8988T (cell line): ENCODE measurements at regions not wholly inside any gene's neighbourhood (a gene's known extent, or its start where the extent isn't known, plus 50 kb on each side); places are given as distances from the start of the nearest gene placed in this dataset.

ENCODE experiments used
- DNase-seq: peaks from one replicate; pipeline ENCODE4 v3.0.0; 2011

DNA sequence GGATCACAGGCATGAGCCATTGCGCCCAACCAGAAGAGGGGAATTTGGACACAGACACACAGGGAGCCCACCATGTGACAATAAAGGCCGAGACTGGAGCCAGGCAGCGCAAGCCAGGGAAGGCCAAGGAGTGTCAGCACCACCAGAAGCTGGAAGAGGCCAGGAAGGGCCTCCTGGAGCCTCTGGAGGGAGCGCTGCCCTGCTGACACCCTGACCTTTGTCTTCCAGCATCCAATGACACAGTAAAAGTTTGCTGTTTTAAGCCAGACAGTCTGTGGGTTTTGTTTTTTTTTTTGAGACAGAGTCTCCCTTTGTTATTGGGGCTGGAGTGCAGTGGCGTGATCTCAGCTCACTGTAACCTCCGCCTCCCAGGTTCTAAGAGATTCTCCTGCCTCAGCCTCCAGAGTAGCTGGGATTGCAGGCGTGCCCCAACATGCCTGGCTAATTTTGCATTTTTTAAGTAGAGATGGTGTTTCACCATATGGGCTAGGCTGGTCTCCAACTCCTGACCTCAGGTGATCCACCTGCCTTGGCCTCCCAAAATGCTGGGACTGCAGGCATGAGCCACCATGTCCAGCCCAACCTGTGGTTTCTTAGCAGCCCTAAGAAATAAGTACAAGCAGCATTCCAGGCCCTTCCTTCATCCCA is 215.8 kb downstream of the CTTN start:
- DNase-seq, result no peak

- no peak for DNase-seq
Observed at GRCh38 chr11:70615036-70615875, 216.9 kb downstream of the CTTN start.

DNA sequence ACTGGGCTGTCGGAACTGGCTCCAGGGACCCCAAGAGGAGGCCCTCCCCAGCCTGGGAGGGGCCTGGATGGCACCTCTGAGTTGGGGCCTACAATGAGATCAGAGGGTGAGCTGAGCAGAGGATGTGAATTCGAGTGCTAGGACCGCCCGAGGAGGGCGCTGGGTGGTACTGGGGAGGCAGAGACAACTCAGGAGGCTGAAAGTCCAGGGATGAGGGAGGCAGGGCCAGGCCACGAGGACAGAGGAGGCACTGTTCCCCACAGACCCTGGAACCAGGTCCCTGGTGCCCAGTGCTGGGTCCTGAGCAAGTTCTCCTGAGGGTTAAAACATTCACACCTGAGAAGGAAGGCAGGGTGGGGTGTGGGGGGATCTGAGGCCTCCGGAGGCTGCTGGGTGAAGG is 218.0 kb downstream of the CTTN start:
- DNase-seq, result no peak

DNA sequence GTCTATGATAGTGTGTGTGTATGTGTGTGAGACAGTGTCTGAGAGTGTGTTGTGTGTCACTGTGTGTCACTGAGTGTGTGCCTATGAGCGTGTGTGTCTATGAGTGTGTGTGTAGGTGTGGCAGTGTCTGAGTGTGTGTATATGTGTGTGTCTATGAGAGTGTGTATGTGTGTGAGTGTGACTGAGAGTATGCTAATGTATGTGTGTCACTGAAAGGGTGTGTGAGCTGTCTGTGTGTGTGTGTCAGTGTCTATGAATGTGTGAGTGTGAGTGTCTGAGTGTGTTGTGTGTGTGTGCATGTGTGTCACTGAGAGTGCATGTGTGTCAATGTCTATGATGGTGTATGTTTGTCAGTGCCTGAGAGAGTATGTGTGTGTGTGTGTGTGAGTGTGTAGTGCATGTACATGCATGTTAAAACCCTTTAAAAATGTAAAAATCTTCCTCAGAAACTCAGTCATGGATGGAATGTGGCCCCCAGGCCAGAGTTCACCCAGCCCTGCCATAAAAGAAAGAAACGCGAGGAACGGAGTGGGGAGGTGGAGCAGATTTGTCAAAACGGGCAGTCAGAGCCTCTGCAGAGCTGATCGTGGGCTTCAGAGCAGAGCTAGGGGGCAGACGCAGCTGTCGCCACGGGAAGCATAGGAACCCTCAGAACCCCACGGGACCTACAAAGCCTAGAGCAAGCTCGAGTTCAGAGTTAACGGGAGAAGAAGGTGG is 218.8 kb downstream of the CTTN start:
- no peak for DNase-seq

GRCh38 chr11:70618431-70619101 is 220.2 kb downstream of the CTTN start:
- no peak for DNase-seq

GRCh38 chr11:70619591-70619990 is 221.3 kb downstream of the CTTN start:
- DNase-seq, result no peak

GRCh38 chr11:70620510-70621184 is 222.3 kb downstream of the CTTN start:
- DNase-seq, result no peak

DNA sequence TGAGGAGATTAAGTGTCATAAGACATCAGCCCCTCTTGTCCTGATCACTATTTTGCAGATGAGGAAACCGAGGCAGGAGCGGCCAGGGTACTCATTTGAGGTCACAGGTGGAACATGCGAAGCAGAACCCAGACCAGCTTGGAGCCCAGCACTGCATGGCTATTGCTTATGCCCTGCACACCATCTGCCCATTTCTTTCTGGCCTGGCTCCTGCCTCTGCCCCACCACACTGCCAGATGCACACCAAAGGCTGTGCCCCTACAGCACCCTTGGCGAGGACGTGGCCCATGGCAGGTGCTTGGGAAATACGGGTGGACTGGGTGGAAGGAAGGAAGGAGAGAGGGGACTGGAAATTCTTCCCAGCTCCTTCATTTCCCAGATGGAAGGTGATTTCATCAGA is 222.9 kb downstream of the CTTN start:
- no peak for DNase-seq

DNA sequence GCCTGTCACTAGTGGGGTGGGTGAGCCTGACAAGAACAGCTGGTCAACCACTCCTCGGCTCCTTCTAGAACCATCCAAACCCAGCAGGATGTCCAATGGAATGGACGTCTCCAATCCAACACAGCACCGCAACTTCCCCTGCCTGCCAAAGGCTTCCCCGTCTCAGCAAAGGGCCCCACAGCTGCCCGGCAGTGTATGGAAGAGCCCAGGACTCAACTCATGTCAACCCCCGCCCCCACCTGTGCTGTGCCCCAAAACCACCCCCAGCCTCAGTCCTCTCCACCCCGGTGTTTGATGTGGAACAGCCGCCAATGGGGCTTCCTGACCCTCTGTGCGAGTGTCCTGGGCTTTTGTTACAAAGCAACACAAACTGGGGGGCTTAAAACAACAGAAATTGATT is 223.8 kb downstream of the CTTN start:
- no peak for DNase-seq

- no peak for DNase-seq
Observed at GRCh38 chr11:70623906-70624597, 225.7 kb downstream of the CTTN start.

DNA sequence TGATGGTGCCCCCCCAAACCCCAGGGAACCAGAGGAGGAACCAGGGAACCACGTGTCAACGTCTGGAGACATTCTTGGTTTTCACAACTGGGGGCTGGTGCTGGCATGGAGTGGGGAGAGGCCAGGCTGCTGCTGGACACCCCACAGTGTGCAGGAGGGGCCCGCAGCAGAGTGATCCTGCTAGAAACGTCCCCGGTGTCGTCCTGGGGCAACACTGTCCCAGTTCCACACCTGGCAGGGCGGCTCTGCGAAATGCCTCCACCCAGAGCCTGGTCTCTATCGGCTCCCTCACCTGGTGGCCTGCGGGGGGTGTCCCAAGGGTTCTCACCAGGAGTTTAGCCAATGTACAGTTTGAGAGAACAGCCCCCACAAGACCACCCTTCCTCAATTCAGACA is 226.3 kb downstream of the CTTN start:
- DNase-seq, result no peak

GRCh38 chr11:70625051-70625450 is 226.7 kb downstream of the CTTN start:
- DNase-seq, result no peak

DNA sequence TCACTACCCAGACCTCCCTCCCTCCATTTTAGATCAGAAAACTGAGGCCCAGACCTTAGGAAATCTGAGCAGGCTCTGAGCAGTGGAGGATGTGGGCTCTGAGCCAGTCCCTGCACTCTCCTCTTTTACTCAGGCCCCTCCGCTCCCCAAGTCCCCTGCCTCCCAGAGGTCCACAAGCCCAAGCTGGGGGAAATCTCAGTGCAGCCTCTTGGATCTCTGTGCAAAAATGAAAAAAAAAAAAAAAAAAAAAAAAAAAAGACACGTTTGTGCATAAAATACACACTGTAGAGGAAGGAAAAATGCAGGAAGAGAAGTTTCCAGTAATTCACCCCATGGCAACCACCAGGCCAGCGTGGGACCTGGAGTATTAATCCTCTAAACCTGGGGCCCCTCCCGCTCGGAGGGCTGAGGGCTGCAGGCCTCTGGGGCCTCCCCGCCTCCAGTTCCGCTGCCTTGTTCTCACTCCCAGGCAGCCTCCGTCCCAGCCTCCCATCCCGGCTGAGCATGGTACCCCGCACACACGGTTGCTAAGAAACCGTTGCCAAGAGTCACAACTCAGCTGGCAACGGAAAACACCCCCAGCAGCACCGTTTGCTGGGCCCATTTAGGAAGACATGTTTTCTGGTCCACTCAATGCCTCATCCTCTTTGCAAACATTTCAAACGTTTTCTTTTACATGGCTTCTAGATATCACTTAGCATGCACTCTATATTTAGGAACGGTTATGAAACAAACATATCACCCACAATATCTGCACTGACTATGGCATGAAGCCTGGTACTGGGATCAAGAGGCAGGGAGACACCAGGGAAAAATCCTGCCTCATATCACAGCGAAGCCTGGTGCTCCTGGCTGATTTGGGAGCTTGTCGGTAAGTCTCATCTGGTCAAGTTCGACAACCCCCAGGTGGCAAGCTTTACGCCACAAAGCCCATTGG is 227.5 kb downstream of the CTTN start:
- DNase-seq, result no peak

GRCh38 chr11:70627219-70627618 is 228.9 kb downstream of the CTTN start:
- no peak for DNase-seq

GRCh38 chr11:70628176-70628854 is 230.0 kb downstream of the CTTN start:
- no peak for DNase-seq

DNA sequence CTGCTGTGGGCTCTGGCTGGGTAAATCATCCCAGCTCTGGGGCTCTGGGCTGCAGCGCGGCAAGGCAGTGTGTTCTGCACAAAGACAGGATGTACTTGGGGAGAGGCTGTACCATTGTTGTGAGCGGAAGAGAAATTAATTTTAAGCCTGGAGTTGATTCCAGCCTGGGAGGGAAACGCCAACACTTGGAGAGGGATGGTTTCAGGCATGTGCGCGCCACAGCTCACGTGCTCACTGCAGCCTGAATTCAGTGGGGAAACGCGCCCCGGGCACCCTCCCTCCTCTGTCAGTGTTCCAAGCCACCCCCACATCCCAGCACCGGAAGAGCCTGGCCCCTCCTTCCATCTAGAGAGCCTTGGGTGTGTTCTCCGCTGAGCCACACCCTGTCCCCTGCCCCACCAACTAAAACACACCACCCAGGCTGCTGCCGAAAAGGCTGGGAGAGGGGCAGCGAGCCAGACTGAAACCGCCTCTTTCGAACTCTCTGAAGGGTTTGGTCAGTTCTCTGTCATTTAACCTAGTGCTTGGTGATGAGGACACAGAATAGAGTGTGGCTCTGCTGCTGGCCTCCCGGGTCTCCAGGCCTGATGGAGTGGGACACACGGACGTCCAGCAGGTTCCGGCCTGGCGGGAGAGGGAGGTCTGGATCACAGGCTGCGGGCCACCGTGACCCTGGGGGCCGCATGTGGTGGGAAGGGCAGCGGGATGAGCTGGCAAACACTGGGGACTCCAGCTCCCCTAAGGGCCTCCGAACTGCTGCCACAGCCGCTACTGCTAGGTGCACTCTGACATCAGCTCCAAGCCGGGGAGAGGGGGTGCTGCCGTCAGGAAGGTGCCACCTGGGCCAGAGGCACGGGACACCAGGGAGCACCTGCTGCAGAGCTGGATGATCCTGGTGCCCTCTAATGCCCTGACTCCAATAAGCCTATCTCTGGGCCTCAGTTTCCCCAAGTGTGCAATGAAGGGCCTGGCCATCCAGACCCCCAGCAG is 230.8 kb downstream of the CTTN start:
- DNase-seq, result no peak

- no peak for DNase-seq
Observed at GRCh38 chr11:70630068-70630467, 231.7 kb downstream of the CTTN start.

GRCh38 chr11:70630816-70631623 is 232.7 kb downstream of the CTTN start:
- DNase-seq, result no peak
